ENCODE measurements at regions not wholly inside any gene's neighbourhood (a gene's known extent, or its start where the extent isn't known, plus 50 kb on each side); places are given as distances from the start of the nearest gene placed in this dataset.

- Histone ChIP-seq H3K36me3 (ENCODE audit: low read length) (no peaks in the 10 kb centered on the region), H3K9me3 (ENCODE audit: insufficient read depth, low read length) (no peaks in the 10 kb centered on the region), H4K20me1 (ENCODE audit: low read depth, low read length) (no peaks in the 10 kb centered on the region), H3K27me3 (ENCODE audit: low read length) (no peaks in the 10 kb centered on the region), H3F3A (ENCODE audit: insufficient read depth) (no peaks in the 10 kb centered on the region), H3K4me3 (ENCODE audit: insufficient read depth, low read length, poor library complexity, severe bottlenecking) (no peak overlapping the region), H2AFZ (ENCODE audit: low read depth, low read length, severe bottlenecking) (no peak overlapping the region), H3K79me2 (ENCODE audit: insufficient read depth, low read length) (no peaks in the 10 kb centered on the region), H3K27ac (ENCODE audit: low read depth, low read length) (no peak overlapping the region), H3K4me2 (ENCODE audit: low read depth, low read length, poor library complexity, severe bottlenecking) (no peak overlapping the region), H3K9ac (ENCODE audit: low read length) (no peak overlapping the region), H3K9me2 (replicated peaks; ENCODE audit: insufficient read depth, low read length) (no peaks in the 10 kb centered on the region)
- TF ChIP-seq CTCF (IDR thresholded peaks at IDR 0.05; ENCODE audit: insufficient read depth, low read length, poor library complexity, severe bottlenecking): no peak
- no peak for TF ChIP-seq EZH2phosphoT487 (conservative IDR thresholded peaks at IDR 0.05; ENCODE audit: low read length)
Measured at GRCh38 chr6:103854059-103854458, 1005.7 kb downstream of the HACE1 start.

DNA sequence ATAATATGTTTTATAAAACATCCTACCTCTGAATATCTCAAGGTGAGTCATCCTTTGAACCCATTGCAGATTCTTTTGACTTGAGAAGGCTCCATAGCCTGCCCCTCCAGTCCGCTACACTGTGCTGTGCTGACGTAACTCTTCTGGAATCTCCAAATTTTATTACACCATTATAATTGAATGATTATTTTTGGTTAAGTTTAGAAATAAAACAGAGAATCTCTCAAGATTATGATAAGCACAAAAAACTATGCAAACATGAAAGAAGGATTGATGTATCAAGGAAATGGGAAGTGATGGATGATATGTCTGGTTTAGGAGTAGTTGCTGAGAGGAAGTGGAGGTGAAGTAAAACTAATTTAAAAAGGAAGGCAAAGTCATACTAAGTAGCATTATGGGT is 1021.3 kb downstream of the HACE1 start:
- H2AFZ ChIP-seq (ENCODE audit: low read depth, low read length, severe bottlenecking): no peak overlapping the region
- no peaks in the 10 kb centered on the region for H4K20me1 ChIP-seq (ENCODE audit: low read depth, low read length)
- H3K4me2 ChIP-seq (ENCODE audit: low read depth, low read length, poor library complexity, severe bottlenecking): no peak overlapping the region
- no peak overlapping the region for H3K9ac ChIP-seq (ENCODE audit: low read length)
- TF ChIP-seq EZH2phosphoT487 (conservative IDR thresholded peaks at IDR 0.05; ENCODE audit: low read length) (no peak), CTCF (IDR thresholded peaks at IDR 0.05; ENCODE audit: insufficient read depth, low read length, poor library complexity, severe bottlenecking) (no peak)
- H3K9me2 ChIP-seq (replicated peaks; ENCODE audit: insufficient read depth, low read length): no peaks in the 10 kb centered on the region
- H3K79me2 ChIP-seq (ENCODE audit: insufficient read depth, low read length): no peaks in the 10 kb centered on the region
- no peaks in the 10 kb centered on the region for H3F3A ChIP-seq (ENCODE audit: insufficient read depth)
- no peaks in the 10 kb centered on the region for H3K9me3 ChIP-seq (ENCODE audit: insufficient read depth, low read length)
- H3K27me3 ChIP-seq (ENCODE audit: low read length): no peaks in the 10 kb centered on the region
- H3K27ac ChIP-seq (ENCODE audit: low read depth, low read length): no peak overlapping the region
- H3K4me3 ChIP-seq (ENCODE audit: insufficient read depth, low read length, poor library complexity, severe bottlenecking): no peak overlapping the region
- H3K36me3 ChIP-seq (ENCODE audit: low read length): no peaks in the 10 kb centered on the region

- no peak for TF ChIP-seq EZH2phosphoT487 (conservative IDR thresholded peaks at IDR 0.05; ENCODE audit: low read length)
- no peak for TF ChIP-seq CTCF (IDR thresholded peaks at IDR 0.05; ENCODE audit: insufficient read depth, low read length, poor library complexity, severe bottlenecking)
- H3K9ac ChIP-seq (ENCODE audit: low read length): no peak overlapping the region
Measured at GRCh38 chr6:103826209-103826608, 1033.5 kb downstream of the HACE1 start.

More at GRCh38 chr6:103826209-103826608, 1033.5 kb downstream of the HACE1 start:
- Histone ChIP-seq H3K9me2 (replicated peaks; ENCODE audit: insufficient read depth, low read length) (no peaks in the 10 kb centered on the region), H3K4me2 (ENCODE audit: low read depth, low read length, poor library complexity, severe bottlenecking) (no peak overlapping the region), H2AFZ (ENCODE audit: low read depth, low read length, severe bottlenecking) (no peak overlapping the region), H4K20me1 (ENCODE audit: low read depth, low read length) (no peaks in the 10 kb centered on the region), H3K79me2 (ENCODE audit: insufficient read depth, low read length) (no peaks in the 10 kb centered on the region), H3K9me3 (ENCODE audit: insufficient read depth, low read length) (no peaks in the 10 kb centered on the region), H3K4me3 (ENCODE audit: insufficient read depth, low read length, poor library complexity, severe bottlenecking) (no peak overlapping the region), H3K27me3 (ENCODE audit: low read length) (no peaks in the 10 kb centered on the region), H3K27ac (ENCODE audit: low read depth, low read length) (no peak overlapping the region), H3F3A (ENCODE audit: insufficient read depth) (no peaks in the 10 kb centered on the region), H3K36me3 (ENCODE audit: low read length) (no peaks in the 10 kb centered on the region)
